HepG2 (cell line): ENCODE measurements at regions not wholly inside any gene's neighbourhood (a gene's known extent, or its start where the extent isn't known, plus 50 kb on each side); places are given as distances from the start of the nearest gene placed in this dataset.

Source experiments
- ATAC-seq: fragments of 200-7000 bp; cut with Tn5 transposase; 3 replicates; pipeline ENCODE4 v1.9.1; 2020; ENCODE audit warnings: mild to moderate bottlenecking, moderate library complexity
- BruUV-seq: library from RNA; stranded (reverse); fragments of 400-500 nt; replicated peaks from 2 replicates; lab custom pipeline; 2021; lab: Mats Ljungman, UMichigan
- CTCF ChIA-PET: fragments of 300-600 bp; formaldehyde crosslinking; extraction: SDS; loops from one replicate; lab custom pipeline; 2021; ENCODE audit warnings: low total read pairs, inconsistent platforms, low intra/inter-chr PET ratio; lab: Yijun Ruan, JAX
- POLR2A ChIA-PET: fragments of 350-600 bp; sonication (Branson Sonifier 250); formaldehyde crosslinking; loops from one replicate; lab custom pipeline; 2020; ENCODE audit warnings: antibody characterized with exemption, inconsistent platforms; lab: Yijun Ruan, JAX
- DNase-seq: peaks from one replicate; pipeline ENCODE4 v3.0.0-alpha.2; 2015; ENCODE audit warnings: low spot score
- FAIRE-seq: peaks from 3 replicates; lab custom pipeline; 2011; peaks lifted over from hg19 to GRCh38; lab: Jason Lieb, UNC
- H2AFZ ChIP-seq: one replicate; pipeline ENCODE4 v1.6.1; 2011; ENCODE audit warnings: low read length, inconsistent platforms
- H3K27ac ChIP-seq: fragments of 300-600 bp; 3 replicates; pipeline ENCODE4 v1.8.0; 2011; ENCODE audit warnings: mixed run types, mild to moderate bottlenecking, mixed read lengths, low read length, inconsistent platforms; ENCODE audit not compliant: insufficient read depth; ENCODE audit errors: extremely low read length
- H3K27me3 ChIP-seq, 2 experiments: fragments of 200-600 bp in 1 of 2; 2 replicates in 1 of 2; 3 replicates in 1 of 2; pipeline versions ENCODE4 v1.6.0 to v1.8.0; 2011; ENCODE audit warnings: low read length in 2 of 2, mild to moderate bottlenecking in 2 of 2, moderate library complexity in 2 of 2, inconsistent platforms in 1 of 2; ENCODE audit not compliant: insufficient read depth in 2 of 2, control insufficient read depth in 1 of 2
- H3K36me3 ChIP-seq, 2 experiments: fragments of 200-600 bp in 1 of 2; replicated peaks in 1 of 2; 2 replicates in 1 of 2; 3 replicates in 1 of 2; pipeline versions ENCODE4 v1.5.1 to v1.8.0; 2011; ENCODE audit warnings: low read length in 2 of 2, inconsistent platforms in 1 of 2; ENCODE audit not compliant: insufficient read depth in 2 of 2, control insufficient read depth in 1 of 2
- H3K4me1 ChIP-seq: 2 replicates; pipeline ENCODE4 v1.5.1; 2012; ENCODE audit warnings: low read length, inconsistent platforms; ENCODE audit not compliant: insufficient read depth
- H3K4me2 ChIP-seq: 2 replicates; pipeline ENCODE4 v1.6.0; 2011; ENCODE audit warnings: low read depth, low read length, inconsistent platforms
- H3K4me3 ChIP-seq, 3 experiments: fragments of 200-600 bp in 1 of 3; sonication (generic), shearing (Covaris generic) in 1 of 3; replicated peaks in 1 of 3; 2 replicates each; pipeline ENCODE4 v1.5.1; 2011 to 2016; ENCODE audit warnings: low read length in 3 of 3, inconsistent platforms in 2 of 3, low read depth in 2 of 3, mild to moderate bottlenecking in 2 of 3, control low read depth in 1 of 3, mixed read lengths in 1 of 3; ENCODE audit not compliant: insufficient read depth in 1 of 3
- H3K79me2 ChIP-seq: one replicate; pipeline ENCODE4 v1.6.1; 2011; ENCODE audit warnings: low read length, inconsistent platforms; ENCODE audit not compliant: insufficient read depth
- H3K9ac ChIP-seq: 2 replicates; pipeline ENCODE4 v1.6.0; 2011; ENCODE audit warnings: mild to moderate bottlenecking, low read depth, low read length, inconsistent platforms; ENCODE audit not compliant: insufficient read depth
- H3K9me3 ChIP-seq: 2 replicates; pipeline ENCODE4 v1.5.1; 2012; ENCODE audit warnings: mild to moderate bottlenecking, low read length
- H4K20me1 ChIP-seq: 2 replicates; pipeline ENCODE4 v1.6.0; 2011; ENCODE audit warnings: inconsistent platforms, mild to moderate bottlenecking, low read length, moderate library complexity; ENCODE audit not compliant: insufficient read depth
- DMAP1 ChIP-seq: IDR thresholded peaks from 2 replicates; pipeline ENCODE4 v1.6.1; 2016
- FUBP1 ChIP-seq: sonication (generic); formaldehyde crosslinking; IDR thresholded peaks from 2 replicates; pipeline ENCODE4 v1.5.1; 2020; ENCODE audit warnings: missing genetic modification reagents, mild to moderate bottlenecking, borderline replicate concordance
- GTF2F1 ChIP-seq: fragments of 150-350 bp; IDR thresholded peaks from 2 replicates; pipeline ENCODE4 v1.6.1; 2014; ENCODE audit warnings: low read length
- HHEX ChIP-seq: IDR thresholded peaks from 2 replicates; pipeline ENCODE4 v1.6.1; 2016; ENCODE audit warnings: control low read depth
- LCORL ChIP-seq, 2 experiments: fragments of 450-650 bp in 1 of 2; sonication (generic) in 1 of 2; formaldehyde crosslinking in 1 of 2; IDR thresholded peaks; 2 replicates each; pipeline versions ENCODE4 v1.5.0 to v1.6.1; 2017 to 2020; ENCODE audit warnings: antibody characterized with exemption in 1 of 2, missing genetic modification reagents in 1 of 2
- MED8 ChIP-seq: sonication (generic); formaldehyde crosslinking; IDR thresholded peaks from 2 replicates; pipeline ENCODE4 v1.8.1; 2023; ENCODE audit warnings: mild to moderate bottlenecking, missing genetic modification reagents; ENCODE audit not compliant: insufficient replicate concordance
- NCOA2 ChIP-seq: sonication (generic); formaldehyde crosslinking; IDR thresholded peaks from 2 replicates; pipeline ENCODE4 v1.8.0; 2022; ENCODE audit warnings: inconsistent platforms
- REL ChIP-seq: sonication (generic); formaldehyde crosslinking; conservative IDR thresholded peaks from 2 replicates; pipeline ENCODE4 v1.8.0; 2022; ENCODE audit warnings: mild to moderate bottlenecking, missing genetic modification reagents, moderate library complexity
- ZFP36 ChIP-seq: fragments of 150-350 bp; IDR thresholded peaks from 2 replicates; pipeline ENCODE4 v1.6.1; 2018; ENCODE audit warnings: borderline replicate concordance, low read length, low read depth; ENCODE audit not compliant: partially characterized antibody
- ZNF619 ChIP-seq: sonication (generic); formaldehyde crosslinking; IDR thresholded peaks from 2 replicates; pipeline ENCODE4 v1.4.0; 2020; ENCODE audit warnings: mild to moderate bottlenecking, missing genetic modification reagents
- ZNF773 ChIP-seq: sonication (generic); formaldehyde crosslinking; IDR thresholded peaks from 2 replicates; pipeline ENCODE4 v1.4.0; 2020; ENCODE audit warnings: missing genetic modification reagents, borderline replicate concordance
- WGBS: methylation state at CpG from one replicate; pipeline ENCODE4 v1.1.6; 2017; ENCODE audit warnings: low lambda C conversion rate; 5-methylcytosine and 5-hydroxymethylcytosine counted together
- in situ Hi-C: cut with HindIII; loops from 2 replicates; pipeline ENCODE4 v1.10.0; 2017; ENCODE audit warnings: low pct_unique_long_range_greater_than_20kb; ENCODE audit not compliant: extremely low pct_ligation_motif_present
- intact Hi-C: fragments of 100-400 bp; cut with micrococcal nuclease; formaldehyde crosslinking; loops from one replicate; pipeline ENCODE4 v1.10.0; 2022; ENCODE audit not compliant: unreplicated experiment

GRCh38 chr10:9254353-9254752, 1199.9 kb downstream of the GATA3 start (continued):
- TF ChIP-seq LCORL (IDR thresholded peaks at IDR 0.05) (no peak), LCORL (CRISPR knock-in tag; IDR thresholded peaks at IDR 0.05) (no peak), MED8 (CRISPR knock-in tag) (no peak), FUBP1 (no peak), REL (CRISPR knock-in tag) (no peak), ZNF619 (CRISPR knock-in tag) (no peak), ZFP36 (no peak), NCOA2 (no peak), HHEX (no peak), ZNF773 (CRISPR knock-in tag) (no peak)

- BruUV-seq = no TSS peak
- in situ Hi-C loops = no loop called here
- CTCF ChIA-PET = no interaction called here
Measured at GRCh38 chr10:9260690-9261089, 1206.2 kb downstream of the GATA3 start.

More at GRCh38 chr10:9260690-9261089, 1206.2 kb downstream of the GATA3 start:
- FAIRE-seq (no peak), ATAC-seq (no peak), DNase-seq (no peak)
- Histone ChIP-seq H3K9ac (no peak overlapping the region), H3K79me2 (no peaks in the 10 kb centered on the region), H3K4me1 (no peaks in the 10 kb centered on the region), H2AFZ (no peak overlapping the region), H3K36me3 (no peaks in the 10 kb centered on the region), H3K27me3 (no peaks in the 10 kb centered on the region), H3K4me3 (no peak overlapping the region), H3K9me3 (no peaks in the 10 kb centered on the region), H4K20me1 (no peaks in the 10 kb centered on the region), H3K27ac (no peak overlapping the region), H3K4me2 (no peak overlapping the region)
- POLR2A ChIA-PET = no interaction called here
- 10% methylated on average over 1 of the region's 1 CpG for WGBS
- TF ChIP-seq DMAP1 (CRISPR knock-in tag) (no peak), GTF2F1 (no peak)
- intact Hi-C loops = no loop called here
